ENCODE measurements at regions not wholly inside any gene's neighbourhood (a gene's known extent, or its start where the extent isn't known, plus 50 kb on each side); places are given as distances from the start of the nearest gene placed in this dataset.

GRCh38 chr4:133641191-133641590 lies 492.1 kb downstream of the PCDH10 start:
- TF ChIP-seq FOXJ3 (CRISPR knock-in tag; IDR thresholded peaks at IDR 0.05; ENCODE audit: borderline replicate concordance) (no peak), NR2C2 (CRISPR knock-in tag; IDR thresholded peaks at IDR 0.05) (no peak), SMAD4 (CRISPR knock-in tag; IDR thresholded peaks at IDR 0.05) (no peak)
- TF ChIP-seq, protein P1, sequence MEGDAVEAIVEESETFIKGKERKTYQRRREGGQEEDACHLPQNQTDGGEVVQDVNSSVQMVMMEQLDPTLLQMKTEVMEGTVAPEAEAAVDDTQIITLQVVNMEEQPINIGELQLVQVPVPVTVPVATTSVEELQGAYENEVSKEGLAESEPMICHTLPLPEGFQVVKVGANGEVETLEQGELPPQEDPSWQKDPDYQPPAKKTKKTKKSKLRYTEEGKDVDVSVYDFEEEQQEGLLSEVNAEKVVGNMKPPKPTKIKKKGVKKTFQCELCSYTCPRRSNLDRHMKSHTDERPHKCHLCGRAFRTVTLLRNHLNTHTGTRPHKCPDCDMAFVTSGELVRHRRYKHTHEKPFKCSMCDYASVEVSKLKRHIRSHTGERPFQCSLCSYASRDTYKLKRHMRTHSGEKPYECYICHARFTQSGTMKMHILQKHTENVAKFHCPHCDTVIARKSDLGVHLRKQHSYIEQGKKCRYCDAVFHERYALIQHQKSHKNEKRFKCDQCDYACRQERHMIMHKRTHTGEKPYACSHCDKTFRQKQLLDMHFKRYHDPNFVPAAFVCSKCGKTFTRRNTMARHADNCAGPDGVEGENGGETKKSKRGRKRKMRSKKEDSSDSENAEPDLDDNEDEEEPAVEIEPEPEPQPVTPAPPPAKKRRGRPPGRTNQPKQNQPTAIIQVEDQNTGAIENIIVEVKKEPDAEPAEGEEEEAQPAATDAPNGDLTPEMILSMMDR (IDR thresholded peaks at IDR 0.05) = no peak

Measured in WTC11 (cell line).